NCI-H146 treated with DMSO at 0.1 percent for 48 hours (cell line): ENCODE measurements at regions not wholly inside any gene's neighbourhood (a gene's known extent, or its start where the extent isn't known, plus 50 kb on each side); places are given as distances from the start of the nearest gene placed in this dataset.

Experiments used
- DNase-seq: peaks from one replicate; lab custom pipeline; 2025; ENCODE audit not compliant: unreplicated experiment; lab: John Stamatoyannopoulos, UW

DNA sequence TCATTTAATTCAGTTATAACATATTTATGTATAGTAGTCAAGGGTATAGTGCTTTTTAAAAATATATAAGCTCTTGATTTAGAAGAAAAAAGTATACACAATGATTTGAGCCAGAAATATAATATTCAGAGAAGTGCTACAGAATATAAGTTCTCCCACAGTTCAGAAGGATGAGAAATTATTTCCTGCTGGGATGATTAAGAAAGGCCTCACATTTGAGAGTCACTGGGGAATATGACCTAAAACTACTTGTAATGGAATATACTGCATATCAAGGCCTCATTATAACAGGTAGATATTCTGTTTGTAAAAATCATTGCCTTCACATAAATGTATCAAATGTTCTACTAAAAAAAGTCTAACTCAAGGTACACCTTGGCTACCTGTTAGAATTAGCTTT, 203.5 kb downstream of the MBD2 start:
- no peak for DNase-seq

DNA sequence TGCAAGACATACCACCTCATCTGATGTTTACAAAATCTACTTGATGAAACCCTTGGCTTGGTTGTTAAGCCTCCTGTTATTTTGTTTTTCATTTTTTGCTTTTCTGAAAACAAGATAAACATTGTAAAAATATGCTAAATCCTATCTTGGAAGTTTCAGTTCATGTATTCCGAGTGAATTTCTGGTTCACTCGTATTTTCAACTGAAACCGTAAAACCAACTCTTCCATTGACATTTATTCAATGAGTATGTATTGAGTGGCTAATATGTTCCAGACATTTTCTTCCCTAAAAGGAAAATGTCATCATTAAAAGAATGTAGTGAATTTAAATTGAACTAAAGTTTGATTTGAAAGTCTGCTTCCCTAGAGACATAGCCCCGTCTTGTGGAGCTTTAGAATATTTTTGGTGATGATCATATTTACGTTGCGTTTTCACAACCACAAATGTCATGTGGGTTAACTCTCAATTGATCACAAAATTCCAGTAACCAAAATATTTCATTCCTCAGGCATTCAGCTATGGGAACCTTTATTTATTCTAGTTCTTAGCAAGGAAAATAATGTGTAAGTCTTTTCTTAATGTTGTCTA, 204.2 kb downstream of the MBD2 start:
- DNase-seq, result no peak

DNA sequence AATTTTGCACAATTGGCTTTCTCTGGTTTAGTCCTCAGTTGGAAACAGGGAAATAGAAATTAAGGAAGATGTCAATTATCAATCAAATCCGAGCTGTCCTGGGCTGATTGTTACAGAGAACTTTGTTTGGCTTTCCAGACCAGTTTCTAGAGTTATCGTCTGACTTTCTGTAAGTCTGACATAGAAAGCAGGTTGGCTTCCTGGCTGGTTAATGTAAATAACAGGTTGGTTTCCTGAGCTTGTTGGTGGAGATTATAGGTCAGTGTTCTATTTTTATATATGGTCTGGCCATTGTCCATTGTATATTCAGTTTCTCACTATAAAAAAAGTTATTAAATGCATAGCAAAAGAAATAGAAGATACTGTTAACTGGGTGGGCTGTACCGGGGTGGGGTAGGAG, 204.8 kb downstream of the MBD2 start:
- DNase-seq, result no peak

DNA sequence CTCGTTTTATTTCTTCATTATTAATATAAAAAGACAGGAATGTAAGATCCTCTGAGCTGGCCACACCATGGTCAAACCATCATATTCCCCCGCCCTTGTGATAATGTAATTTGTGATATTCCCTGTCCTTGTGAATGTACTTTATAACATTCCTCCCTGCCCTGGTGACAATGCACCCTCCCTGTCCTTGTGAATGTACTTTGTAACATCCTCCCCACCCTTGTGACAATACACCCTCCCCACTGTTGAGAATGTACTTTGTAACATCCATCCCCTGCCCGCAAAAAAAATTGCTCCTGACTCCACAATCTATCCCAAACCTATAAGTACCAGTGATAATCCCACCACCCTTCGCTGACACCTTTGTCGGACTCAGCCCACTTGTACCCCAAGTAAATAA, 211.0 kb downstream of the MBD2 start:
- no peak for DNase-seq

DNA sequence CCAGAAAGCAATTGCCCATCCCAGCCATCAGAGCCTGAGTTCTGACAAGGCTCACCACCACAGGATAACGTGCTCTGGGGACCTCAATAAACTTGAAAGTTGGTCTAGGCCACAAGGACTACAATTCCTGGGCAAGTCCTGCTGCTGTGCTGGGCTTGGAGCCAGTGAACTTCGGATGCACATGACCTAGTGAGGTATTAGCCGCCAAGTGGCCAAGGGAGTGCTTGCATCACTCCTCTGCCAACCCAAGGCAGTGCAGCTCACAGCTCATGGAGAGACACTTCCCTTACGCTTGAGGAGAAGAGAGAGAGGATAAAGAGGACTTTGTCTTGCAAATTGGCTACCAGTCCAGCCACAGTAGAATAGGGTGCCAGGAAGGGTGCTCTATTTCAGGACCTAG, 219.6 kb downstream of the MBD2 start:
- no peak for DNase-seq

DNA sequence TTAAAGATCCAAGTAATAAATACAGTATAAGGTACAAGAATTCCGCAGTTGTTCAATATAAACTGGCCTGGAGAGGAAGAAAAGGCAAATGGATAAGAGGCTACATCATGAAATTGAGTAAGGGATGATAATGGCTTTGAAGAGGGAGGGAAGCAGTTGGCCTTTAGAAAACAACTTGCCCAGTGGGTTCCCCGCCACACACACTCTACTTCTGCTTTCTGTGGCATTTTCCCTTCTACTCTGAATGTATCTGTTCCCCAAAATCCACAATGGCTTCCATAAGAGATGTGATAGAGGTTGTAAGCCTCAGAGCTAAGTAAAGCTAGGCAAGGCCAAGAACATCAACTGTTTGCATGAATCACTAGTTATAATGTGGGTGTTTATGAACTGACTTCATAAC, 221.3 kb downstream of the MBD2 start:
- DNase-seq, result no peak

DNA sequence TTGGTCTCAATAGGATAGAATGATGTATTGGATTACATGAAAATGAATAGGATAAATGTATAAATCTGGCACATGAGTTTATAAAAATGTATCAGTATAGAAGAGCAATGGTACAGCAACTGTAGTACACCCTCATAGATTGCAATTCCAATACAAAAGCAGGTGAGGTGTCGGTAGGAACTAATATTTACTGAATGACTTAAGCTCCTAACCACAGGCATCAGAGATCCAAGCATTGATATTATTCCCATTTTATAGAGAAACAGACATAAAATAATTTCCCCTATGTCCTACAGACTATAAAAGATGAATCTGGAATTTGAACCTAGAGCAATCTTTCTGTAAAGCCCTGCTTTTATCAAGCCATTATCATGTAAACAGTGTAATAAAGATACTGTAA, 227.4 kb downstream of the MBD2 start:
- no peak for DNase-seq

DNA sequence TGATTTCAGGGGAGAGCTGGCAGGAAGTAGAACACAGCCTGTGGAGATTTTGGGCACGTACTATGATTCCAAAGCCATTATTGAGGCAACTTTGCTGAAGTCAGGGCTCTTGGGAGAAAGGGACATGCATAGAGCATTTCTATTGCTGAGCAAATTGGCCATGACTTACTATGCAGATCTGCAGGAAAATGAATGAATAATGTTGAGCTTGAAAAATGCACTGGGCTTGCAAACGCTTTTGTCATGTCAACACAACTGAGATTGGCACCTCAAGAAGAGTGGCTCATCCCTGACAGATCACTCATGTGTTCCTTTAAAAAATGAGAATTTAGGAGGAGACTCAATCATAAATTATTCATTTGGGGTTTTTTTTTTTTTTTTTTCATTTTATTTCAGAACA, 230.5 kb downstream of the MBD2 start:
- DNase-seq, result no peak

DNA sequence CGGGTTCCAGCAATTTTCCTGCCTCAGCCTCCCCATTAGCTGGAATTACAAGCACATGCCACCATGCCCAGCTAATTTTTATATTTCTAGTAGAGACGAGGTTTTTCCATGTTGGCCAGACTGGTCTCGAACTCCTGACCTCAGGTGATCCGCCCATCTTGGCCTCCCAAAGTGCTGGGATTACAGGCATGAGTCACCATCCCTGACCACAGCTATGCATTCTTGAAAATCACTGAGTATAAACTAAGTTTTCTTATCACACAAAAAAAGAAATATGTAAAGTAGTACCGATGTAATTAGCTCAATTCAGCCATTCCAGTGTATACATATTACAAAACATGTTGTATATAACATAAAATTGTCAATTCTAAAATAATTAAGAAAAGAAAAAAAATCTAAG, 232.7 kb downstream of the MBD2 start:
- DNase-seq, result no peak

DNA sequence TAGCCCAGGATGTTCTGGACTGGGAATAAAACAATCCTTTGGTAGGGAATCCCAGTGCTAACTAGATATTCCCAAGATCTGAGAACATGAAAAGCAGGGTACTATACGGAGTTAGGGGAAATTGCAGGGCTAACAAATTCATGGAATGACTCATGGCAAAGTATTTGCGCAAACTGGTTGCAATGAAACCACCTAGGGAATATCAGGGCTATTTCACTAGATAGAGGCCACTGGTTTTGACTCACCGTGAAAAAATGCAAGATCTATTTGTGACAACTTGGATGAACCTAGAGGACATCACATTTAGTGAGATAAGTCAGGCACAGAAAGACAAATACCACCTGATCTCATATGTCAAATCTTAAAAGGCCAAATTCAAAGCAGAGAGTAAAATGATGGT, 233.3 kb downstream of the MBD2 start:
- DNase-seq, result no peak

DNA sequence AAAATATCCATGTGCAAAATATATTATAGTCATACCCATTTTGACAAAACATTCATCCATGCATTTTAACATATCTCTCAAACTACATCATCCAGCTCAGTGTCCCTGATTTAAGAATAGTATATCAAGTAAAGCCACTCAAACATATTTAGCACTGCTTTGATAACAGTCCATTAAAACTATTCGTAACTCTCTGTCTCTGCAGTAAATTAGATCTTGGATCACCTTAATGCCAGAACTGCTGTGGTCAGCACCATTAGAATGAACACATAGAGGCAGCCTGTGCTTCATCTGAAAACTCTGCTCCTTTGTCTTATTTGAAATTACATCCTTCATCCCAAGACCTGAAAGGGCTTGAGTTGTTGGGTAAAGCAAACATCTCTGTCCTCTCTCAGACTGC, 234.0 kb downstream of the MBD2 start:
- no peak for DNase-seq

DNA sequence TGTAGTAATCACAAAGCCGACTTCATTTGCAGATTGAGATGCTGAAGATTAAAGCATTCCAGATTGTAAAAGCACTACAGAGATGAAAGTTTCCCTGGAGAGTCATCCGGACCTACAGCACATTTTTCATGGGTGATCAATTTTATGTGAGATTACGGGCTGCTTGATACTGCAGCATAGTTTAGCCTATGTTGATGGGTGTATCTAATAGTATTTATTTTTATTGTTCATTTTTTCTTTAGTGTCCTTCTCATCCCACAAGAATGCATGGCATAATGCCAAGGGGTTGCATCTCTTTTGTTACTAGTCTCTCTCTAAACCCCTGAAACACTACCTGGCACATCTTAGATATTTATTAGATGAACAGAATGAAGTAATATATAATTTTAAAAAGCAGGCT, 240.4 kb downstream of the MBD2 start:
- DNase-seq, result no peak

DNA sequence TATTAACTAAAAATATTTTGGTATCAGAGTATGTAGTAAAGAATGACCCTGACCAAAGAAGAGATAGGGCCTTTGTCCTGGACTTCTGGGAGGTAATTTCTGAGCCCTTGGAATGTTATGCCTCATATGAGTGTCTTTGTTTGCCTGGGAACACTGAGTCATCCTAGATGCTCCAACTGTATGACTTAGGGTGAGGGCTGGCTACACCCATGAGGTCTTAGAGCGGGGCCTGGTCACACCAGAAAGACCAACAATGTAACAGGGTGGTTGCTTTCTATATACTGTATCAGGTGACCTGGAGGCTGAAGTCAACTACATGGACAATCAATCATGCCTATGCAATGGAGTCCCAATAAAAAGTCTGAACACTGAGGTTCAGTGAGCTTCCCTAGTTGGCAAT, 253.1 kb downstream of the MBD2 start:
- DNase-seq, result no peak

DNA sequence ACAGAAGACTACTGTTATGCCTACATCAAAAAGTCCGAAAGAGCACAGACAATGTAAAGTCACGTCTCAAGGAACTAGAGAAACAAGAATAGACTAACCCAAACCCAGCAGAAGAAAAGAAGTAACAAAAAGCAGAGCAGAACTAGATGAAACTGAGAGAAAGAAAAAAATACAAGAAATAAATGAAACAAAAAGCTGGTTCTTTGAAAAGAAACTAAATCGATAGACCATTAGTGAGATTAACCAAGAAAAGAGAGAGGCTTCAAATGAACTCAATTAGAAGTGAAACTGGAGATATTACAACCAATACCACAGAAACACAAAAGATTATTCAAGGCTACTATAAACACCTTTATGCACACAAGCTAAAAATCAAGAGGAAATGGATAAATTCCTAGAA, 271.8 kb downstream of the MBD2 start:
- no peak for DNase-seq

DNA sequence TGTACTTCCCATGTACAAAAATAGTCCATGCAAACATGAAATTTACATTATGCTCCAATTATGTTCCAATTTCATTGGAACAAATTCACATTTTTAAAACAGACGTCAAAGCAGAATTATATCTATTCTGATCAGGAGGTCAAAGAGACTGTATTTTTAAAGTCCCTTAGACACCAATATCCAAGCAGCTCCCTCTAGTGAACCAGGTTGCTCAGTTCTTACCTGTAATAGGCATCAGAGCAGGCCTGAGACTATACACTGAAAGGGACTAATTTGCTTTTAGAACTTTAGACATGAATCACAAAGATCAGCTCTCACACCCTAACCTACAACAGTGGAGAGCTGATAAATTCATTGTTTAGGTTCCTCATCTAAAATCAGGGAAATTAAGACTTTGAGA, 273.9 kb downstream of the MBD2 start:
- DNase-seq, result no peak

DNA sequence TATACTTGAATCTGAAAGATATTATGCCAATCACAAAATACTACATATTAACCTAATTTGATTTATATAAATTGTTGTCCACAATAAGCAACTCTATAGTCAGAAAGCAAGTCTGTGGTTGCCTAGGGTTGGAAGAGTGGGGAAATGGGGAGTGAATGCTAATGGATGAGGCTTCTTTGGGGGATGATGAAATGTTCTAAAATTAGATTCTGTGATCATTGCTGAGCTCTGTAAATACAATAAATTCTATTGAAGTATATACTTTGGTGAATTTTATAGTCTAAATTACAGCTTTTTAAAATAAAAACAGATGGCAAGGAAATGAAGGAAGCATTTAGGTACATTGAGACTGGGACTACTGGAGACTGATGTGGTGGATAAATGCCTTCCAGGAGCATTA, 275.5 kb downstream of the MBD2 start:
- DNase-seq, result no peak

DNA sequence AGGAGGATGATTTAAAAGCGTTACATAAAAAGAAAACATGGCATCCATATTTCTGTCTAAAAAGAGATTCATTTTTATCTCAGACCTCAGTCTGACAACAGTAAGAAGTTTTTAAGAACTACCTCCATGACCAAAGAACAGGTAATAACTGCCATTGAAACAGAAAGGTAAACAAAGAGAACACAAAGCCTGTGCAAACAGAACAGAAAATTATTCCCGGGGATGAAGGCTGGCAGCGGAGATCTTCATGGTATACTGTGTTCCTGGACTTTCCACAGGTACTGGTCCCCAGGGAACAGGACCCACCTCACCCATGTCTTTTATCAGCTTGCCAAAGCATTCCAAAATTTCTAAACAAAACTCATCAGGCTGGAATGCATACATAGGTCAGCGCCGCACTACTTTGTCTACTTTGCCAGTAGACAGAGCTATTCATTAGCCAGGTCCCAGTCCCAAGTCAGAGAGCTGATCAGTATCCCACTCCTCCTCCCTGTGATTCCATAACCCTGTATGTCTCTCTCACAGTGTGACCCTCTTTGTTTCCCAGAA, 277.3 kb downstream of the MBD2 start:
- DNase-seq, result no peak

DNA sequence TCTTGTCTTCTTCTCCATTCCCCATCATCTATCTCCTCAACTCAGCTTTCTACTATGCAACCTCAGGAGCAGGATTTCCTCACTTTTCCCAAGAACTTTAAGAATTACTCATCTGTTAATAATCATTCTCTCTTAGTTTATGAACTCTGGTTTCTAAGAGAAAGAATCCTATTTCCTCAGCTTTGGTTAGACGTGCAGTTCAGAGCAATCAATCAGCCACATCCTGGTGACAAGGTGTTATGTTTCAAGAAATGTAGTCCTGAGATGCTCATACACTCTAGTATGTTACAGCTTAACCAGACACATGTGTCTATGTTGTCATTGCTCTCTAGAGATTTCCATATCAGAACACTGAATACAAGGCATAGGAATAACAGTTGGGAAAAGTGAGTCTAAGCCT, 277.9 kb downstream of the MBD2 start:
- no peak for DNase-seq

DNA sequence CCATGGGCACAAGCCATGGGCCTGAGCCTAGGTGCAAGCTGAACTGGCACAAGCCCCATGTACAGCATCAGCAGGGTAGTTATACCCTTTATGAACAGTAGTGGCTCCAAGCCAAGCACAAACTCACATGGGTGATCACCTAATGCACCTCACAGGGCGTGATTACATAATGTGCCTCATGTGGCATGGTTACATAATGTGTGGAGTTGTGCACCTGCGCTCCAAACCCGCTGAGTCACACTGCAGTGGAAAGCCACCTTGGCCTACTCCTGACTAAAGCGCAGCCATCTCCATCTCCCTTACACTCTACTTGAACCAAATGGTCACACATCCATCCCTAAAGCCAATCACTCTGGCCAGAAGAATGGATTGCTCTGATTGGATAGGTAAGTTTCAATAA, 279.7 kb downstream of the MBD2 start:
- no peak for DNase-seq

DNA sequence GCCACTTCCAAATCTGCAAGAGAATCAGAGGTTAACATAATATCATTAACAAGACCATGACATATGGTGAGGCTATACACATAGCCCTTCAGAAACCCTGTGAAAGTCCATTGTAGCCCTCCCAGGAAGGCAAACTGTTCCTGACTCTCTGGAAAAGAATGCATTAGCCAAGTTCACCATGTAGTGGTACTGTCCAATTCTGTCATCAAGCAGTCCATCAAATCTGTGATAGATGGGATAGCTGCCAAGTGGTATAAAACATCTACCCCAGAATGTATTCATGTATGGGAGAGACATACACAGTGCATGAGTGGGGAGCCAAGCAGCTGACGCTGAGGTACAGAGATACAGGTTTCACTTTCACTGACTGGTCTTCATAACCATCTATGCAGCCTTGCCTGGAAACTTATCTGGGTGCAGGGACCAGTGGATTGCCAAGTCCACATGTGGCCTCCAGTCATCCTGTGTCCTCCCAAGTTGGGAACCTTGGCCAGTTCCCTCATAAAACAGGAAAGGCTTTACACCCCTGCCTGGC, 281.1 kb downstream of the MBD2 start:
- DNase-seq, result no peak

DNA sequence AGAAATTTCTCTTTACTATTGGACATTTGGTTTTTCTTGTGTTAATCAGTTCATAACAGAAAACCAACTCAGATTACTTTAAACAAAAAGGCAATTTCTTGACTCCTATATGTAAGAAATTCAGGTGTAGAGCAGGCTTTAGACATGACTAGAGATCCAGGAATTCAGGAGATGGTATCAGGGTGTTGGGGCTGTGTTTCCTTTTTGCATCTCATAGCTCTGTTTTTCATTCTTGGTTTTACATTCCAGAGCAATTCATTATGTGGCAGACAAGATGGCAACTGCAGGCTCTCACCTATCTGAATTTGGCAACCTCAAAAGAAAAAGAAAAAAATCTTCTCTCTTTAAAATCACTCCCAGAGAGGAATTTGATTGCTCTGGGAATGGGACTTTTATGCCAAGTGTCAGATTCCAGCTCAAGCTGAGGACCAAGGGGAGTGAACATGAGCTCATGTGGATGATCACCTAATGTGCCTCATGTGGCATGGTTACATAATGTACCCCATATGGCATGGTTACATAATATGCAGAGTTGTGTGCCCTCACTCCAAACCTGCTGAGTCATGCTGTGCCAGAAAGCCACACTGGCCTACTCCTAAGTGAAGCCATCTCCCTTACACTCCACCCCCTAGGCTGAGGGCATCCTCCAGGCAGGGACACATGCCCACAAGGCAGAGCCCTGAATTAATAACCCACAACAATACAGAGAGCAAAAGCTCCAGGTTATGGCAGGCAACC, 282.7 kb downstream of the MBD2 start:
- DNase-seq, result no peak

DNA sequence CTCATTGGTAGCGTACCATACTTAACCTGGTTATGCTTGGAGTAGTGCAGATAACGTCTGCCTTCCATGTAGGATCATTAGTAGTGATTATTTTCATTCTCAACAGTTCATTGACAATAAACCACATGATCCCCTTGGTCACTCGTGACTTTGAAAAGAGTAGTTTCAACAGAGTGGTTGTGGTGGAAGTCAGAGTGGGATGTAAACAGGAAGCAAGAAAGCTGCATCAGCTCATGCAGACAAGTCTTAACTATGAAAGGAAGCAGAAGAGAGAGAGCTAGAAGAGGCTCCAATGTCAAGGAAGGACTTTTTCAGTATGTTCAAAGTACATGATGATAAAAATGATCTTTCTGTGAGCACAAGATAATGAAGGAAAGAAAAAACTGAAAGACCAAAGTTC, 287.4 kb downstream of the MBD2 start:
- no peak for DNase-seq

DNA sequence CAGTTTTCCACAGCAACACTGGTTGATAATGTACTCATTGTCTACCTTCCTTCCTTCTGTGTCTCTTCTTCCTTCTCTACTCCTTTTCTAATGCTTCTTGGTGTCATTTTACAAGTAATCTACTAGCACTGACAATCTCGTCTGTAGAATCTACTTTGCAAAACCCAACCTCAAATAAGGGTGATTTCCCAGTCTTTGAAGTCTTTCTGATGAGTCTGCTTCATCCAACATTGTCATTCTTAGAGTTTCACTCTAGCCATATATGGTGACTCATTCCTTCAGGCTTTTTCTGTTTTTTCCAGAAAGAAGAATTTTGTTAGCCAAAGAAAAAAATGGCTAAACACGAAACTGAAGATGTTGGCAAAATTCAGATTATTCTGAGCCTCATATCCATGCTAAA, 288.7 kb downstream of the MBD2 start:
- no peak for DNase-seq
